NCI-H69 (cell line): ENCODE measurements at regions not wholly inside any gene's neighbourhood (a gene's known extent, or its start where the extent isn't known, plus 50 kb on each side); places are given as distances from the start of the nearest gene placed in this dataset.
"Not testable (repeated sequence)": the region's sequence is repeated elsewhere in the genome, so short reads cannot be mapped to it uniquely, and the experiment has no call there.

ENCODE experiments used
- DNase-seq: peaks from one replicate; lab custom pipeline; 2025; lab: John Stamatoyannopoulos, UW

DNA sequence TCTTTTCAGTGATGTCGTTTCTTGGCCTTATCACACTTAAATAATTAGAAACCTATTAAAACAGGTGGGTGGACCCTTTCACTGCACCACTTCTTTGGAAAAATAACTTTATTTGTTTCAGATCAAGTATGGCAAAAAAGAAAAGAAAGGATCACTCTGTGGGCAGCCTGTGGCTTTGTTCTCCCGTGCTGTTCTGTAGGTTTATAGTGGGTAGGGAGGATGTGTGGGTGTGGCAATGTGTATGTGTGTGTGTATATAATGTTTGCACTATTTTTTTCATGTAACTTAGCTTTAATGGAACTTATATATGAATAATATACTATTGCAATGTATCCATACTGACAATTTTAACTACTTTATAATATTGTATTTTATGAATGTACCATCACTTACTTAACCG is 85.9 kb downstream of the ACTBL2 start:
- DNase-seq: no peak

DNA sequence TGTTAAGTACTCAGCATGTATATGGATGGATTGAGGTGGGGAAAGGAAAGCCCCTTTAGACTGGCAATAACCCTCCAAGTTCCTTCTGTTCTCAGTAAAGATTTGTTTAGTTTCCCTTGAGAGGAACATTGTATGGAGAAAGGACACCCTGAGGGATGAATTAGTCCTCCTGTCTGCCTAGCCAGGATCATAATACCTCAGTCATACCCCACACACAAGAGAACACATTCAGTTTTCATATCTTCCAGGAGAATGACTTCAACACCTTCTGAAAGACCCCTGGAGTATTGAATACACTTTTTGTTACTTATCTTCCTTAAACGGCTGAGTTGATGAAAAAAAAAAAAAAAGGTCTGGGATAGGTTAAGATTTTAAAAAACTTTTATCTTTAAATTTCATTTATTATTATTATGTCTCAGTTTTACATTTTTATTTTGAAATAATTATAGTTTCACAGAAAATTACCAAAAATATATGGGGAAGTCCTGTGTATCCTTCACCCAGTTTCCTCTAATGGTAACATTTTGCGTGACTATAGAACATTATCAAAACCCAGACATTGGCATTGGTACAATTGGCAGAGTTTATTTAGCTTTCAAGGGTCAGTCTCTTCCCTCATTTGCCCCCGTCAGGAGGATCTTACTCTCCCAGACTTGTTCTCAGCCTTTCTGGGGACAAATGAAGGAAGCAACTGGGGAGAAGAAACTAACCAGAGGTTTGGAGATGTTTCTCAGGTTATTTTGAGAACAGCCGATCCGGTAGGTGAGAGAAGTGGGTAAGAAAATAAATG is 88.0 kb downstream of the ACTBL2 start:
- DNase-seq: no peak

- DNase-seq: no peak
Measured at GRCh38 chr5:57386958-57387357, 95.7 kb downstream of the ACTBL2 start.

GRCh38 chr5:57383093-57383861 is 99.3 kb downstream of the ACTBL2 start:
- no peak for DNase-seq

DNA sequence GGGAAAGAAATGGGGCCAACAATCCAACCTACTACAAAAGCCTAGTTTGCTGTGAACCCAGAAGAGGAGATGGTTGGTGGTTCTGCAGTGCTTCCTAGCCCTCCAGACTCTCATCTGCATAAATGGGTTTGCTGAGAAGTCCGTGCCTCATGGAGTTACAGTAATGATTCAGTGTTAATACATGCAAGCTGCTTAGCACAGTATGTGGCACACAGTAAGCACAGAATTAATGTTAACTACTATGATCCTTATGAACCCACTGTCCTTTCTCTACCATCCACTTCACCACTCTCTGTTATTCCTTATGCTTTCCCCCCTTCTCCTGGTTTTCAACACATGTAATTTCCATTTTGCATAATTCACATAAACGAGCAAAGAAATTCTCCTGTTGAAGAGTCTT is 100.0 kb downstream of the ACTBL2 start:
- no peak for DNase-seq

GRCh38 chr5:57370376-57370775 is 112.2 kb downstream of the ACTBL2 start:
- DNase-seq: no peak

DNA sequence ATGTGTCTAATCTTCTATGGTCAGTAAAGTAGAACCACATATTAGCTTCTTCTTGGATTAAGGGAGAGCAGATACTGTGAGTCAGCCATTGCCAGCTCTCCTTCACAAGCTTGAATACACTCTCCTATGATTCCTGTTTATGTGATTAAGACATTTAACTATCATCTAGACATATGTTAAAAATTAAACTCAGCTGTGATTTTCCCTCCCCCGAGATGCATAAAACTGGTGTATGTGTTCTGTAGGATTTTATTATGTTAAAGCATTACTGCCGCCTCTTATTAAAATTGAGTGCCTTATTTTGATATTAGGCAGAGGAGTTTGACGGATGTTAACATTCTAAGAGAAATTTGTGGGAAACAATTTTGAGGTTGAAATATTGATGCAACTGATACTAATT is 114.6 kb downstream of the ACTBL2 start:
- no peak for DNase-seq

DNA sequence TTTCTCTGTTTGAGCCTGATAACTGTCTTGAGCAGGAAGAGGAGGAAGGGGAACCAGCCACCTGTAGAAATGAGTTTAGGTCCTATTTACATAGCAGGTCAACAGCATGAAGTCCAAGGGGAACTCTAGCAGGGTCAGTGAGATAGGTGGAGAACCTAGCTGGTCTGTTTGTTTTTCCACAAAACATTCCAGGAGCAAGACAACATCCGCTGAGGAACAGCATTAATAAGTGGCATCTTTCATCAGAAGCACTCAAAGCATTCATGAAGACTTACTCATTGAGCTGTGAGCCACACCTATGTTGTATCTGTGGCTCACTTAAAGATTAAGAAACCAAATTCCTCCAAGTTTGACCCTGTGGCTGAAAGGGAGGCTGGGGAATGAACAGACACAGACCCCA is 115.9 kb downstream of the ACTBL2 start:
- DNase-seq: no peak

DNA sequence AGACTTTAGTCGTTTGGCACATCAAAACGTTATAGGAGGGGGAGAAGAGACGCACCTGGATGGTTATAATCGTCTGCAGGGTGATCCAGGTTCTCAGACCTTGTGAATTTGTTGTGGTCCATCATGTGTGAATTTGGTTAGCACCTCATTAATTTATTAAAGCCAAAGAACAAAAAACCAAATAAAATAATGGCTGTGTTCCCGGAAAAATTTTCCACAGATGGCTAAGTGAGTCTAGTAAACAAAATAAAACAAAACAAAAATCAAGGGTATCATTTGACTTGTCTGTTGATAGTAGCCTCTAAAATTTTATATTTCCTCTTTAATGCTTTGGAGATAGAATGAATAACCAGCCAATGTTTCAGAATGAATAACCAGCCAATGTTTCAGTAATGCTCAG is 119.7 kb downstream of the ACTBL2 start:
- no peak for DNase-seq

DNA sequence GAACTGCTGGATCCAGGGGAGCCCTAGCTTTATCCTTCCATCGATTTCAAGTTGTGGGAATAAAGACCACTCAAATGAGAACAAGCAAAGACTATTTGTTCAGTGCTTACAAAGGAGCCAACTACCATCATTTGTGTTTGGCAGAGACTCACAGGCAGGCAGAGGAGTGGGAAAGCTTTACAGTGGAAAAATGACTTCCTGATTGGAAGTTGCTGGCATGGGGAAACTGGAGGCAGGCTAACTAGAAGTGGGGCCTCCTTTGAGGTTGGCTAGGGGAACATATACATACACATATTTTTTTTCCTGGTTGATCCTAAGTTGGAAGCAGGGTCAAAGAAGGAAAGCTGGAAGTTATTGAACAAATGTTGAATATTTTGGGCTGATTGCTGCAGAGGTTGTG is 121.7 kb downstream of the ACTBL2 start:
- DNase-seq: no peak

DNA sequence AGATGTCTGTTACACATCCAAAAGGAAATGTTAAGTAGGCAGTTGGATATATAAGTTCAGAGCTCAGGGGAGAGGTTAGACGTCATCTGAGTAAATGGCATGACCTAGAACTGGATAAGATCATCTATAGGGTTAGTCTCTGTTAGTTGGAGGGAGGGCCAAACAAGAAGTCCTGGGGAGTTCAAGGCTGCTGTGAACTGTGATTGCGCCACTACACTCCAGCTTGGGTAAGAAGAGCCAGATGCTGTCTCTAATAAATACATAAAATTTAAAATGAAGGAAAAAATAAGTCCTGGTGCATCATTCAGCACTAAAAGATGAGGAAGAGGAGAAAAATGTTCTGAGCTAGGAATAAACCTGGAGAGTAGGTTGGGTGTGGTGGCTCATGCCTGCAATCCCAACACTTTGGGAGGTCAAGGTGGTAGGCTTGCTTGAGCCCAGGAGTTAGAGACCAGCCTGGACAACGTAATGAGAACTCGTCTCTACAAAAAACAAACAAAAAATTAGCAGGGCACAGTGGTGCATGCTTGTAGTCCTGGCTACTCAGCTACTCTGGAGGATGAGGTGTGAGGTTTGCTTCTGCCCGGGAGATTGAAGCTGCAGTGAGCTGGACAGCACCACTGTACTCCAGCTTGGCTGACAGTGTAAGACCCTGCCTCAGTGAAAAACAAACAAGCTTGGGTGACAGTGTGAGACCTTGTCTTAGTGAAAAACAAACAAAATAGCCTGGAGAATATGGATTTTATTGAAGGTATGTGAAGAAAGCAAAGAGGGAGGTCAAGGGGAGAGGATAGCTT is 123.6 kb downstream of the ACTBL2 start:
- no peak for DNase-seq

- DNase-seq: not testable (repeated sequence)
Measured at GRCh38 chr5:57356850-57357249, 125.8 kb downstream of the ACTBL2 start.

GRCh38 chr5:57349214-57349613 is 133.4 kb downstream of the ACTBL2 start:
- peak; percentile 13 for DNase-seq

- DNase-seq: no peak
Measured at GRCh38 chr5:57348376-57349140, 134.1 kb downstream of the ACTBL2 start.

DNA sequence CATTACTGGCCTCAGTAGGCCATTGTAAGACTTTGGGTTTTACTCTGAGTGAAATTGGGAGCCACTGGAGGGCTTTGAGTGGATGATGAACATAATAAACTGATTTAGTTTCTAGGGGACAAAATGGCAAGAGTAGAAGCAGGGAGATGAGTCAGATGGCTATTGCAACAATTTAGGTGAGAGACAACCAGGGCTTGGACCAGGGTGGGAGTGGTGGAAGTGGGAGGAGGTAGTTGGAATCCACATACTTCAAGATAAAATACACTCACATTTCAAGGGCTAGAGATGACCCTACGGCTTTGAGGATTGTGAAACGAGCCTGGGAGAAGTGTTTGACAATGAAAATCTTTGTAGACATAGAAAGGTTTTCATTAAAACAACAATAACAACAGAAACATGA is 136.3 kb downstream of the ACTBL2 start:
- no peak for DNase-seq

DNA sequence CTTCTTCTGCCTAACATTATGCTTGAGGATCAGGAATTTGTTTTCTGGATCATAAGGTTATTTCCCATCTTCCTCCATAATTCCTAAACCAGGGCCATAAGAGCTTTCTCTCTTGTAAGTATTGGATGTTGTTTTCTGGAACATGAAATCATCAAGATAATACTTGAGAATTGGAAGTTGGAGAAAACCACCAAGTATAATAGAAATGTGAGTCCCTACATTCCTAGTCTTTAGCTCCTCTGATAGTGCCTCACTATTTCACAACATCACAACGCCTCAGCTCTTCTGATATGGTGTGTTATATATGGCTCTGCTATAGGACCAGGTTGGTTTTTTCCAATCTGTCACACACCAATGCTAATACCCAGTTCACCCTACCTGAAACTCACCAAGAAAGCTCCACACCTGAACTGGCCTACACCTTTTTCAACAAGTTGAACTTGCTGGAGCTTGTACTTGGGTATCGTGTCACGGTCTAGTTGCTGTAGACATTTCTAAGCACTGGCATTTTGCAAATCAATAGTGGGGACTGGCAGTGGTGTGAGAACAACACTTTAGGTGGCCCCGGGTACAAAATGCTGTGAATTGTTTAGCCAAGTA is 141.1 kb downstream of the ACTBL2 start:
- DNase-seq: no peak

- DNase-seq: no peak
Measured at GRCh38 chr5:57340681-57341080, 141.9 kb downstream of the ACTBL2 start.

GRCh38 chr5:57339521-57339920 is 143.1 kb downstream of the ACTBL2 start:
- no peak for DNase-seq

- no peak for DNase-seq
Measured at GRCh38 chr5:57338868-57339340, 143.7 kb downstream of the ACTBL2 start.

DNA sequence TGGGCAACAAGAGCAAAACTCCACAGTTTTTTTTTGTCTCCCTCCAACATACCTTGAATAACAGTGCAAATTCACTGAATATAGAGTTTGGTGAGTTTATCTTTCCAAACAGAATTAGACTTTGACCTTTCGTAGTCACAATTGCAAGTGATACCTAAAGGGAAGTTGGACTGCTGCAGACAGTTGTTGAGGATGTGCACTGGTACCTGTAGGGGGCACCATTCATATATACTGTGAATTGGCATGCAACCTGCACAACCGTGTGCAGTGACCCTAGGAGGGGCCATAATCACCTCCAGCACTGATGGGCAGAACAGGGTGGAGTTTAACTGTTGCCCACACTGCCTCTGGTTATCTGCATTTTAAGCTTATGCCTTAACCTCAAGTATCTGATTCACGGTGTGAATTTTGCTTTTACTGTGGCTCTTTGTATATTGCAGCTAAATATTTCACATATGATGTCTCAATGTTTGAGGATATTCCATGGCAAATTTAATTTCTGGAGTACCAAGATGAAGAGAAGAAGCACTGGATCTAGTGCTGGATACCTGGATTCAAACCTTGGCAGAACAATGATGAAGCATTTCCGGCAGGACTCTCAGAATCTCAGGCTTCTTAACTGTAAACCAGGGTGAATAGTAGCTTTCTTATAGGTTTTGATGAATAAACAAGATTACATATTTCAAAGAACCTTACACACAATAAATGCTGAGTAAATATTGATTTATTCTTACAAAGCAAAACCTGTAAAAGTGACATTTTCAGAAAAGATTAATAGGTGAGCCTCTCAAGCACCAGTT is 144.3 kb downstream of the ACTBL2 start:
- DNase-seq: peak; percentile 74
